ENCODE measurements at regions not wholly inside any gene's neighbourhood (a gene's known extent, or its start where the extent isn't known, plus 50 kb on each side); places are given as distances from the start of the nearest gene placed in this dataset.
"Not testable (repeated sequence)": the region's sequence is repeated elsewhere in the genome, so short reads cannot be mapped to it uniquely, and the experiment has no call there.

GRCh38 chr15:91649016-91649415 lies 204.5 kb upstream of the SLCO3A1 start:
- no peak for DNase-seq (ENCODE audit: low spot score)
- Mint-ChIP-seq H3K4me3 (ENCODE audit: unreplicated experiment) (no peak overlapping the region), H3K27me3 (ENCODE audit: unreplicated experiment) (no peaks in the 10 kb centered on the region), H3K9me3 (ENCODE audit: unreplicated experiment) (no peaks in the 10 kb centered on the region), H3K36me3 (ENCODE audit: low read depth, unreplicated experiment) (no peaks in the 10 kb centered on the region), H3K27ac (ENCODE audit: unreplicated experiment) (no peak overlapping the region), H3K4me1 (ENCODE audit: unreplicated experiment) (no peaks in the 10 kb centered on the region)
- TF ChIP-seq, protein P1, sequence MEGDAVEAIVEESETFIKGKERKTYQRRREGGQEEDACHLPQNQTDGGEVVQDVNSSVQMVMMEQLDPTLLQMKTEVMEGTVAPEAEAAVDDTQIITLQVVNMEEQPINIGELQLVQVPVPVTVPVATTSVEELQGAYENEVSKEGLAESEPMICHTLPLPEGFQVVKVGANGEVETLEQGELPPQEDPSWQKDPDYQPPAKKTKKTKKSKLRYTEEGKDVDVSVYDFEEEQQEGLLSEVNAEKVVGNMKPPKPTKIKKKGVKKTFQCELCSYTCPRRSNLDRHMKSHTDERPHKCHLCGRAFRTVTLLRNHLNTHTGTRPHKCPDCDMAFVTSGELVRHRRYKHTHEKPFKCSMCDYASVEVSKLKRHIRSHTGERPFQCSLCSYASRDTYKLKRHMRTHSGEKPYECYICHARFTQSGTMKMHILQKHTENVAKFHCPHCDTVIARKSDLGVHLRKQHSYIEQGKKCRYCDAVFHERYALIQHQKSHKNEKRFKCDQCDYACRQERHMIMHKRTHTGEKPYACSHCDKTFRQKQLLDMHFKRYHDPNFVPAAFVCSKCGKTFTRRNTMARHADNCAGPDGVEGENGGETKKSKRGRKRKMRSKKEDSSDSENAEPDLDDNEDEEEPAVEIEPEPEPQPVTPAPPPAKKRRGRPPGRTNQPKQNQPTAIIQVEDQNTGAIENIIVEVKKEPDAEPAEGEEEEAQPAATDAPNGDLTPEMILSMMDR (IDR thresholded peaks at IDR 0.05; ENCODE audit: unreplicated experiment), result no peak

DNA sequence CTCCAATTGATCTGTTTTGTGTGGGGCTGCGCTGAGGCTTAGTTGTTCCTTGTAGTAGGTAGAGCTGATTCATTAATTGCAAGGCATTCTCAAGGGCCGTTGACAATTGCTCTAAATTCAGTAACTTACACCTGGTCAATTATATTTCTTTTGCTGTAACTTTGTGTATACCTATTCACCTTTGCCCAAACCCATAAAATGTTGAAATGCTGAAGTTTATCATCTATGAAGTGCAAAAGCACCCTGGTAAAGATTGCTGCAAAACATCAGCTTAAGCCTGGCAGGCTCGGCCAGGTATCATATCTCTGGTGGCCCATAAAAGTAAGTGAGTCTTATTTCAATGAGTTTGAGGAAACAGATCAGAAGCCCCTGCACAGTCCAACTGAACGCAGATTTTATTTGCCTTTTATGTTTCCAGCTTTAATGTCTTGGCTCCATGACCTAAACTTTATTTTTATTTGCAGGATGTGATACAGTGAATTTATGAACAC lies 203.6 kb upstream of the SLCO3A1 start:
- H3K9me3 Mint-ChIP-seq (ENCODE audit: unreplicated experiment), result no peaks in the 10 kb centered on the region
- H3K27ac Mint-ChIP-seq (ENCODE audit: unreplicated experiment), result no peak overlapping the region
- no peaks in the 10 kb centered on the region for H3K36me3 Mint-ChIP-seq (ENCODE audit: low read depth, unreplicated experiment)
- H3K4me1 Mint-ChIP-seq (ENCODE audit: unreplicated experiment), result no peaks in the 10 kb centered on the region
- TF ChIP-seq, protein P1 (IDR thresholded peaks at IDR 0.05; ENCODE audit: unreplicated experiment), result no peak
- DNase-seq (ENCODE audit: low spot score), result no peak
- no peak overlapping the region for H3K4me3 Mint-ChIP-seq (ENCODE audit: unreplicated experiment)
- no peaks in the 10 kb centered on the region for H3K27me3 Mint-ChIP-seq (ENCODE audit: unreplicated experiment)

DNA sequence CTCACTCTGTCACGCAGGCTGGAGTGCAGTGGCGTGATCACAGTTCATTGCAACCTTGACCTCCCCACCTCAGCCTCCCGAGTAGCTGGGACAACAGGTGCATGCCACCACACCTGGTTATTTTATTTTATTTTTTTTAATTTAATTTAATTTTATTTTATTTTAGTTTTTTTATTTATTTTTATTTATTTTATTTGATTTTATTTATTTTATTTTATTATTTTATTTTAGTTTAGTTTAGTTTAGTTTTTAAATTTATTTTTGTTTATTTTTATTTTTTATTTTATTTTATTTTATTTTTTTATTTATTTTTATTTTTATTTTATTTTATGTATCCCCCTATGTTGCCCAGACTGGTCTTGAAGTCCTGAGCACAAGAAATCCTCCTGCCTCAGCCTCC lies 202.3 kb upstream of the SLCO3A1 start:
- H3K27me3 Mint-ChIP-seq (ENCODE audit: unreplicated experiment), result no peaks in the 10 kb centered on the region
- DNase-seq (ENCODE audit: low spot score), result no peak
- no peaks in the 10 kb centered on the region for H3K4me1 Mint-ChIP-seq (ENCODE audit: unreplicated experiment)
- no peaks in the 10 kb centered on the region for H3K36me3 Mint-ChIP-seq (ENCODE audit: low read depth, unreplicated experiment)
- no peak overlapping the region for H3K27ac Mint-ChIP-seq (ENCODE audit: unreplicated experiment)
- TF ChIP-seq, protein P1 (IDR thresholded peaks at IDR 0.05; ENCODE audit: unreplicated experiment), result no peak
- H3K4me3 Mint-ChIP-seq (ENCODE audit: unreplicated experiment), result no peak overlapping the region
- H3K9me3 Mint-ChIP-seq (ENCODE audit: unreplicated experiment), result no peaks in the 10 kb centered on the region

GRCh38 chr15:91652610-91653207 lies 200.8 kb upstream of the SLCO3A1 start:
- TF ChIP-seq, protein P1 (IDR thresholded peaks at IDR 0.05; ENCODE audit: unreplicated experiment), result no peak
- no peaks in the 10 kb centered on the region for H3K27me3 Mint-ChIP-seq (ENCODE audit: unreplicated experiment)
- no peaks in the 10 kb centered on the region for H3K4me1 Mint-ChIP-seq (ENCODE audit: unreplicated experiment)
- H3K36me3 Mint-ChIP-seq (ENCODE audit: low read depth, unreplicated experiment), result no peaks in the 10 kb centered on the region
- H3K9me3 Mint-ChIP-seq (ENCODE audit: unreplicated experiment), result no peaks in the 10 kb centered on the region
- H3K4me3 Mint-ChIP-seq (ENCODE audit: unreplicated experiment), result no peak overlapping the region
- H3K27ac Mint-ChIP-seq (ENCODE audit: unreplicated experiment), result no peak overlapping the region
- no peak for DNase-seq (ENCODE audit: low spot score)

- H3K4me1 Mint-ChIP-seq (ENCODE audit: unreplicated experiment); H3K36me3 Mint-ChIP-seq (ENCODE audit: low read depth, unreplicated experiment); H3K27me3 Mint-ChIP-seq (ENCODE audit: unreplicated experiment); H3K9me3 Mint-ChIP-seq (ENCODE audit: unreplicated experiment); H3K27ac Mint-ChIP-seq (ENCODE audit: unreplicated experiment); DNase-seq (ENCODE audit: low spot score); H3K4me3 Mint-ChIP-seq (ENCODE audit: unreplicated experiment): not testable (repeated sequence)
These were observed 197.8 kb upstream of the SLCO3A1 start for GRCh38 chr15:91655563-91656290.
